IgD-negative memory B cell (primary cell): ENCODE measurements at regions not wholly inside any gene's neighbourhood (a gene's known extent, or its start where the extent isn't known, plus 50 kb on each side); places are given as distances from the start of the nearest gene placed in this dataset.
"Not testable (repeated sequence)": the region's sequence is repeated elsewhere in the genome, so short reads cannot be mapped to it uniquely, and the experiment has no call there.

ENCODE experiments used
- H3K27ac Mint-ChIP-seq, 3 donors: one replicate each; pipeline ENCODE4 v1.8.0; 2020 to 2022; ENCODE audit warnings: mild to moderate bottlenecking in 3 of 3, mixed read lengths in 3 of 3, moderate library complexity in 1 of 3
- H3K27me3 Mint-ChIP-seq: one replicate; pipeline ENCODE4 v1.8.0; 2021; ENCODE audit warnings: mixed read lengths
- H3K36me3 Mint-ChIP-seq: one replicate; pipeline ENCODE4 v1.8.0; 2020; ENCODE audit warnings: mild to moderate bottlenecking, mixed read lengths
- H3K4me1 Mint-ChIP-seq, 3 donors: one replicate each; pipeline ENCODE4 v1.8.0; 2020 to 2022; ENCODE audit warnings: mixed read lengths in 3 of 3, mild to moderate bottlenecking in 1 of 3
- H3K4me3 Mint-ChIP-seq, 4 donors: one replicate each; pipeline ENCODE4 v1.8.0; 2020 to 2022; ENCODE audit warnings: mild to moderate bottlenecking in 4 of 4, mixed read lengths in 4 of 4, moderate library complexity in 3 of 4
- H3K9me3 Mint-ChIP-seq, 3 donors: one replicate each; pipeline ENCODE4 v1.8.0; 2020 to 2021; ENCODE audit warnings: mixed read lengths in 3 of 3, mild to moderate bottlenecking in 1 of 3

- Mint-ChIP-seq H3K36me3 (no peaks in the 10 kb centered on the region), H3K27ac (no peak overlapping the region), H3K4me1 (peaks cover 0 to 2% (median 1%) of the 10 kb centered on the region in 3 donors), H3K9me3 (peaks cover 0 to 2% (median 0%) of the 10 kb centered on the region in 3 donors), H3K4me3 (no peak overlapping the region), H3K27me3 (no peaks in the 10 kb centered on the region)
These were observed 871.8 kb downstream of the IPMK start for GRCh38 chr10:57395923-57396322.

DNA sequence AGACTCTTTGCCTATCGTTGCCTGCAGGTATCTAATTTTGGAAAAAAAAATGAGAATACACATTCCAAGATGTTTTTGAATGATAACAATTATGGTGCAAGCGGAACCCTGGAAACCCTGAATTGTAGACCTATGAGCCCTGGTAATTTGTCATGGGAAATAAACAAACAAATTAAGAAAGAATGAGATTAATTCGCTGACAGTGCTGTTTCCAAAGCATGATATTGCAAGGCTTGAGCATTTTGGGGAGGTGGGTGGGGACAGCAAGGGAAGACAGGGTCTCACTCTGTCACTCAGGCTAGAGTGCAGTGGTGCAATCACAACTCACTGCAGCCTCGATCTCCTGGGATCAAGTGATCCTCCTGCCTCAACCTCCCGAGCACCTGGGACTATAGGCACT lies 900.3 kb downstream of the IPMK start:
- H3K4me1 Mint-ChIP-seq: peaks cover 0 to 3% (median 0%) of the 10 kb centered on the region in 3 donors
- H3K36me3 Mint-ChIP-seq: no peaks in the 10 kb centered on the region
- no peak overlapping the region for H3K27ac Mint-ChIP-seq
- H3K4me3 Mint-ChIP-seq: no peak overlapping the region
- H3K9me3 Mint-ChIP-seq: no peaks in the 10 kb centered on the region
- H3K27me3 Mint-ChIP-seq: no peaks in the 10 kb centered on the region

- Mint-ChIP-seq H3K36me3 (no peaks in the 10 kb centered on the region), H3K27me3 (no peaks in the 10 kb centered on the region), H3K4me3 (no peak overlapping the region), H3K4me1 (peaks cover 0 to 3% (median 0%) of the 10 kb centered on the region in 3 donors), H3K9me3 (no peaks in the 10 kb centered on the region), H3K27ac (no peak overlapping the region)
These were observed 904.9 kb downstream of the IPMK start for GRCh38 chr10:57362811-57363210.

DNA sequence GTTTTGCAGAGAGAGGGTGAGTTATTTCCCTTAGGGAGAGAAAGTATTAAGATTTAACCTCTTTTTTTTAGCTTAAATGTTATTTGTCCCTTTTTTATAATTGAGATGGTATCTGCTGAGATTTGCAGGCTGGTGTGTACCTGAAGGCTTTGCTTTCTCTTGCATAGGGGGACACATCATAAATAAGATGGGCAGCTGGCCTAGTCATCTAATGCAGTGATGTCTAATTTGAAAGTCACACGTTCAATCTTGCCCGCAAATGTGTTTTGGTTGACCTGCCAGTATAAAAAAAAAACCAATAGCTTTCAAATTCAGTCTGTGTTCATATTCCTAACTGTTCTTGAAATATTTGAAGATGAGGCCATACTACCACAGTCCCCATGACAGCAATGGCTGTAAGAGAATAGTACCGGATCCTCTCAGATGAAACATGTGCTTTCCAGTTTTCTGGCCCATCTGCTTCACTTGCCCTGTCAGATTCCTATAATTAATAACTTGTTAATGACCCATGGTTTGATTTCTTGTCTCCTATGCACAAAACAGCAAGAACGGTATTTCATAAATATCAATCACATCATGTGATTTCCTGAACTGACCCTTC lies 914.2 kb downstream of the IPMK start:
- H3K9me3 Mint-ChIP-seq: no peaks in the 10 kb centered on the region
- H3K4me3 Mint-ChIP-seq: no peak overlapping the region
- no peak overlapping the region for H3K27ac Mint-ChIP-seq
- no peaks in the 10 kb centered on the region for H3K27me3 Mint-ChIP-seq
- H3K36me3 Mint-ChIP-seq: no peaks in the 10 kb centered on the region
- no peaks in the 10 kb centered on the region for H3K4me1 Mint-ChIP-seq

GRCh38 chr10:57351076-57351475 lies 916.6 kb downstream of the IPMK start:
- Mint-ChIP-seq H3K4me3 (no peak overlapping the region), H3K27me3 (no peaks in the 10 kb centered on the region), H3K36me3 (no peaks in the 10 kb centered on the region), H3K27ac (no peak overlapping the region), H3K4me1 (no peaks in the 10 kb centered on the region), H3K9me3 (peaks cover 0 to 1% (median 0%) of the 10 kb centered on the region in 3 donors)

DNA sequence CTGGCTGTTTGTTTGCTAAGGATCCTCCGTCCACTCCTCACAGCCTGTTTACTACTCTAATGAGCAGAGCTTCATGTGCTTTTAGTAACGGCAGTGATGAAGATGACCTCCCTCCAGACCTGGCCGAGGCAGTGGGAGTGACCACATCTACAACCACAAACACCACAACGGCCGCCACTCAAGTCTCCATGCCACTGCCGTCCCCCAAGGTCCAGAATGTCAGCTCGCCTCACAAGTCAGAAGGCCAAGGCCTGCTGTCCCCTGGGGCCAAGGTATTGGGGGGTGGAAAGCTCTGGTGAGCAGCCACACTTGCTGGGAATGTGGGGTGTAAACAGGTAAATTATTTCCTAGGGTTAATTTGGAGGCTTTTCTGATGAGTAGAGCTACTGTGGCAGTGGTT lies 926.4 kb downstream of the IPMK start:
- Mint-ChIP-seq H3K27ac (no peak overlapping the region), H3K36me3 (no peaks in the 10 kb centered on the region), H3K9me3 (peaks cover 0 to 13% (median 2%) of the 10 kb centered on the region in 3 donors), H3K27me3 (no peaks in the 10 kb centered on the region), H3K4me1 (no peaks in the 10 kb centered on the region), H3K4me3 (no peak overlapping the region)

DNA sequence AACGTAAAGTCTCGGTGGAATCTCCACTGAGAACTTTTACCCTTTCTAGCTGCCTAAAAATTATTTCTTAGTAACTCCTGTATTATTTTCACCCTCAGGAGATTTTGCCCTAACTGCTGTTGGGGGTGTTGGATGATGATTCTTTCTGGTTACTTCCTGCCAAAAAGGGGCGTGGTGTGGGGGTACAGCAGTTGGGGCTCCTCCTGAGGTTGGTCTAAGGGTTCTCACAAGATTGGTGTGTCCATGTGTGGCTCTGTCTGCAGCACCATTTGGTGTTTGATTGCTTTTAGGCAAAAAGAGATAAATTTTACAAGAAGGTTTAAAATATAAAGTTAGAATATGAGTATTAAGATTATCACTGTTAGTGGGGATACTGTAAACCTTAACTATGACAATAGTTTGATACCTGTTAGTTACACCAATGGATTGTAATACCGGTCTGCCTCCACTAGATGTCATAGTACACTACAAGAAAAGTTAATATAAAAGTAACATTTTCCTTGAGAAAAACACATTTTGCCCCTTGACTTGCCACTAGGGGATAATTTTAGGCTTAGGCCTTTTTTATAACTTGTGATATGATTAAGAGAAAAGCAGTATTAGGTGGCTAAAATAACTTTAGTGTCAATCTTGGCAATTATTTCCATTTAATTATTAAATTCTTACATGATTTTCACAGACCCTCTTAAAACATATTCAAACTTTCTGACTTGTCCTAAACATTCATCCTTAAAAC lies 928.7 kb downstream of the IPMK start:
- Mint-ChIP-seq H3K4me3 (no peak overlapping the region), H3K4me1 (no peaks in the 10 kb centered on the region), H3K27me3 (no peaks in the 10 kb centered on the region), H3K9me3 (peaks cover 0 to 8% (median 0%) of the 10 kb centered on the region in 3 donors), H3K36me3 (no peaks in the 10 kb centered on the region), H3K27ac (no peak overlapping the region)

DNA sequence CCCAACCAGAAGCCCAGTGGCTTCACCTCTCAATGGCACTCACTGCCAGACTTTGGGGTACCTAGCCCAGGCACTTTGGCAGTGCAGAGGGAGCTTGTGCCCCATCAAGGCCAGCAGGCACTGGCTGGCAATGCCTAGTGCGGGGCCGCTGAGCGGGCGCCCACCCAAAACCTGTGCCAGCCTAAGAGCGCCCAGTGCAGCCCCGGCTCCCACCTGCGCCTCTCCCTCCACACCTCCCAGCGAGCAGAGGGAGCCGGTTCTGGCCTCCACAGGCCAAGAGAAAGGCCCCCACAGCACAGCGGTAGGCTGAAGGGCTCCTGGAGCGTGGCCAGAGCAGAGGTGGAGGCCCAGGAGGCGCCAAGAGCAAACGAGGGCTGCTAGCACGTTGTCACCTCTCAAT lies 930.8 kb downstream of the IPMK start:
- H3K27me3 Mint-ChIP-seq: no peaks in the 10 kb centered on the region
- H3K4me3 Mint-ChIP-seq: no peak overlapping the region
- H3K27ac Mint-ChIP-seq: no peak overlapping the region
- peaks cover 0 to 2% (median 0%) of the 10 kb centered on the region in 3 donors for H3K9me3 Mint-ChIP-seq
- H3K36me3 Mint-ChIP-seq: no peaks in the 10 kb centered on the region
- no peaks in the 10 kb centered on the region for H3K4me1 Mint-ChIP-seq

DNA sequence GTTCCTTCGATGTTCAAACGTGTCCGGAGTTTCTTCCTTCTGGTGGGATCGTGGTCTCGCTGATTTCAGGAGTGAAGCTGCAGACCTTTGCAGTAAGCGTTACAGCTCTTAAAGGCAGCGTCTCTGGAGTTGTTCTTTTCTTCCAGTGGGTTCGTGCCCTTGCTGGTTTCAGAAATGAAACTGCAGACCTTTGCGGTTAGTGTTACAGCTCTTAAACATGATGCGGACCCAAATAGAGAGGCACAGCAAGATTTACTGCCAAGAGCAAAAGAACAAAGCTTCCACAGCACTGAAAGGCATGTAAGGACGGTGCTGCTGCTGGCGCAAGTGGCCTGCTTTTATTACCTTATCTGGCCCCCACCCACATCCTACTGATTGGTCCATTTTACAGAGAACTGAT lies 931.4 kb downstream of the IPMK start:
- H3K36me3 Mint-ChIP-seq: no peaks in the 10 kb centered on the region
- no peaks in the 10 kb centered on the region for H3K4me1 Mint-ChIP-seq

DNA sequence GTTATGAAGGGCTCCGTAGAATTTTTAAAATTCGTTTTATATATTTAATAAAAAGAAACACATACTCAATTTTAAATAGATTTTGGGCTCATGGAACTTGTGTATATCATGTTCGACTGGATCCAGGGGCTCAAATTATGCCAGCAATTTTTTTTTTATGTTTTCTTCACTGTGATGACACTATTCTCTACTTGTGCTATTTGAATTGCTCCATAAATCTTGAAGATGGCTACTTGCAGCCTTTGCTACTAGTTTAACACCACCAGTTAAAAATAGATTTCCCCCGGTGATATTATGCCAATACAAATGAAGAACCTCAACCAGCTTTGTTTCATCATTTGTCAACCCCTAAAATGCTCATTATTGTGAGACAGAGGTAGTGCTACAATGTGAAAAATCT lies 933.2 kb downstream of the IPMK start:
- Mint-ChIP-seq H3K9me3 (peaks cover 0 to 2% (median 0%) of the 10 kb centered on the region in 3 donors), H3K4me1 (no peaks in the 10 kb centered on the region), H3K27ac (no peak overlapping the region), H3K4me3 (no peak overlapping the region), H3K36me3 (no peaks in the 10 kb centered on the region), H3K27me3 (no peaks in the 10 kb centered on the region)

More for the DNA sequence above, 931.4 kb downstream of the IPMK start:
- H3K4me3 Mint-ChIP-seq: no peak overlapping the region
- H3K27ac Mint-ChIP-seq: no peak overlapping the region
- H3K9me3 Mint-ChIP-seq: peaks cover 0 to 2% (median 0%) of the 10 kb centered on the region in 3 donors
- H3K27me3 Mint-ChIP-seq: no peaks in the 10 kb centered on the region

DNA sequence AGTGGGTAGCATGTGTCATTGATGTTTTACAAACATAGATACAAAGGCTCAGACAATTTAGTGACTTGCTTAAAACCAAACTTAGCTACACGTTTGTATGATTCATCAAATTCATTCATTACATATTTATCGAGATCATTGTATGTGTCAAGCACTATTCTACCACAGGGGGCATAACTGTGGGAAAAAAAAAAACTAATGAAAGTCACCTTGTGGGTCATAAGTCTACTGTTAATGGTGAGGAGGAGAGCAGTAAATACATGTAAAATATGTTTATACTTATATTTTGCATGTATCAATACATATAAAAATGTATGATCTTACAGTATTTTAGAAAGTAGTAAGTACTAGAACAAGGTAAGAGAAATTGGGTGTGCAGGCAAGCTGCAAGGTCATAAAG lies 933.8 kb downstream of the IPMK start:
- no peak overlapping the region for H3K27ac Mint-ChIP-seq
- H3K9me3 Mint-ChIP-seq: peaks cover 0 to 2% (median 0%) of the 10 kb centered on the region in 3 donors
- H3K36me3 Mint-ChIP-seq: no peaks in the 10 kb centered on the region
- no peaks in the 10 kb centered on the region for H3K4me1 Mint-ChIP-seq
- H3K27me3 Mint-ChIP-seq: no peaks in the 10 kb centered on the region
- H3K4me3 Mint-ChIP-seq: no peak overlapping the region

DNA sequence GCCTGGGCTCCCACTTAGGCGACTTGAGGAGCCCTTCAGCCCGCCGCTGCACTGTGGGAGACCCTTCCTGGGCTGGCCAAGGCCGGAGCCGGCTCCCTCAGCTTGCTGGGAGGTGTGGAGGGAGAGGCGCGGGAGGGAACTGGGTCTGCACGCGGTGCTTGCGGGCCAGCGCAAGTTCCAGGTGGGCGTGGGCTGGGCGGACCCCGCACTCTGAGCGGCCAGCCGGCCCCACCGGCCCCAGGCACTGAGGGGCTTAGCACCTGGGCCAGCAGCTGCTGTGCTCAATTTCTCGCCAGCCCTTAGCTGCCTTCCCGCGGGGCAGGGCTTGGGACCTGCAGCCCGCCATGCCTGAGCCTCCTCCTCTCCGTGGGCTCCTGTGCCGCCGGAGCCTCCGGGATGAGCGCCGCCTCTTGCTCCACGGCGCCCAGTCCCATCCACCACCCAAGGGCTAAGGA lies 946.3 kb downstream of the IPMK start:
- not testable (repeated sequence) for H3K27ac Mint-ChIP-seq, H3K4me1 Mint-ChIP-seq, H3K9me3 Mint-ChIP-seq, H3K4me3 Mint-ChIP-seq, H3K27me3 Mint-ChIP-seq, H3K36me3 Mint-ChIP-seq

GRCh38 chr10:57320416-57320815 lies 947.3 kb downstream of the IPMK start:
- Mint-ChIP-seq H3K4me1 (no peaks in the 10 kb centered on the region), H3K27ac (no peak overlapping the region), H3K27me3 (no peaks in the 10 kb centered on the region), H3K4me3 (no peak overlapping the region), H3K9me3 (peaks cover 0 to 2% (median 0%) of the 10 kb centered on the region in 3 donors), H3K36me3 (no peaks in the 10 kb centered on the region)

- Mint-ChIP-seq H3K9me3 (peaks cover 0 to 3% (median 0%) of the 10 kb centered on the region in 3 donors), H3K4me1 (no peaks in the 10 kb centered on the region), H3K4me3 (no peak overlapping the region), H3K27ac (no peak overlapping the region), H3K27me3 (no peaks in the 10 kb centered on the region), H3K36me3 (no peaks in the 10 kb centered on the region)
These were observed 953.0 kb upstream of the ZWINT start for GRCh38 chr10:57314046-57314445.

- Mint-ChIP-seq H3K27ac (no peak overlapping the region), H3K9me3 (no peaks in the 10 kb centered on the region), H3K4me1 (peaks cover 0 to 8% (median 0%) of the 10 kb centered on the region in 3 donors), H3K27me3 (no peaks in the 10 kb centered on the region), H3K4me3 (no peak overlapping the region), H3K36me3 (no peaks in the 10 kb centered on the region)
These were observed 942.5 kb upstream of the ZWINT start for GRCh38 chr10:57303566-57303965.

GRCh38 chr10:57300718-57301117 lies 939.7 kb upstream of the ZWINT start:
- Mint-ChIP-seq H3K4me1 (peaks cover 0 to 13% (median 0%) of the 10 kb centered on the region in 3 donors), H3K9me3 (no peaks in the 10 kb centered on the region), H3K27ac (no peak overlapping the region), H3K4me3 (no peak overlapping the region), H3K36me3 (no peaks in the 10 kb centered on the region), H3K27me3 (no peaks in the 10 kb centered on the region)
